IPS DF 19.7 (cell line): ENCODE measurements at regions not wholly inside any gene's neighbourhood (a gene's known extent, or its start where the extent isn't known, plus 50 kb on each side); places are given as distances from the start of the nearest gene placed in this dataset.
A peak's percentile ranks its signal among the peaks of the same experiment; 100 is the strongest.

Experiments used
- DNase-seq: peaks from one replicate; pipeline ENCODE4 v3.0.0-alpha.2; 2013; ENCODE audit warnings: low read depth, low spot score

GRCh38 chr4:125365731-125366130, 51.0 kb downstream of the FAT4 start:
- no peak for DNase-seq

GRCh38 chr4:125368146-125368545, 53.4 kb downstream of the FAT4 start:
- no peak for DNase-seq

- no peak for DNase-seq
Observed at GRCh38 chr4:125368671-125369081, 53.9 kb downstream of the FAT4 start.

GRCh38 chr4:125369098-125369497, 54.3 kb downstream of the FAT4 start:
- DNase-seq: no peak

GRCh38 chr4:125370478-125370877, 55.7 kb downstream of the FAT4 start:
- no peak for DNase-seq

GRCh38 chr4:125382995-125383394, 68.2 kb downstream of the FAT4 start:
- no peak for DNase-seq

- no peak for DNase-seq
Observed at GRCh38 chr4:125387770-125388169, 73.0 kb downstream of the FAT4 start.

- DNase-seq: no peak
Observed at GRCh38 chr4:125388613-125389012, 73.9 kb downstream of the FAT4 start.

GRCh38 chr4:125389713-125390112, 75.0 kb downstream of the FAT4 start:
- DNase-seq: no peak

- DNase-seq: no peak
Observed at GRCh38 chr4:125390126-125390525, 75.4 kb downstream of the FAT4 start.

- DNase-seq: no peak
Observed at GRCh38 chr4:125390727-125391126, 76.0 kb downstream of the FAT4 start.

- no peak for DNase-seq
Observed at GRCh38 chr4:125392694-125393093, 77.9 kb downstream of the FAT4 start.

GRCh38 chr4:125393825-125394224, 79.1 kb downstream of the FAT4 start:
- no peak for DNase-seq

GRCh38 chr4:125397226-125397625, 82.5 kb downstream of the FAT4 start:
- no peak for DNase-seq

- DNase-seq: no peak
Observed at GRCh38 chr4:125398263-125399002, 83.7 kb downstream of the FAT4 start.

GRCh38 chr4:125400756-125401155, 86.0 kb downstream of the FAT4 start:
- DNase-seq: no peak

- DNase-seq: no peak
Observed at GRCh38 chr4:125401784-125402183, 87.0 kb downstream of the FAT4 start.

- DNase-seq: no peak
Observed at GRCh38 chr4:125420526-125420925, 105.8 kb downstream of the FAT4 start.

GRCh38 chr4:125421547-125421946, 106.8 kb downstream of the FAT4 start:
- DNase-seq: no peak

GRCh38 chr4:125423124-125423523, 108.4 kb downstream of the FAT4 start:
- no peak for DNase-seq

- DNase-seq: no peak
Observed at GRCh38 chr4:125428832-125429231, 114.1 kb downstream of the FAT4 start.

GRCh38 chr4:125430086-125430485, 115.3 kb downstream of the FAT4 start:
- DNase-seq: no peak

GRCh38 chr4:125432078-125432477, 117.3 kb downstream of the FAT4 start:
- DNase-seq: peak; percentile 45

- DNase-seq: no peak
Observed at GRCh38 chr4:125433453-125433852, 118.7 kb downstream of the FAT4 start.
